WTC11 (cell line): ENCODE measurements at regions not wholly inside any gene's neighbourhood (a gene's known extent, or its start where the extent isn't known, plus 50 kb on each side); places are given as distances from the start of the nearest gene placed in this dataset.
A peak's percentile ranks its signal among the peaks of the same experiment; 100 is the strongest.

Experiments used
- ATAC-seq: fragments of 200-7000 bp; cut with Tn5 transposase; 2 replicates; pipeline ENCODE4 v1.10.0; 2021; ENCODE audit warnings: mild to moderate bottlenecking, moderate library complexity
- CTCF ChIA-PET: fragments of 300-600 bp; sonication (Branson Sonifier 250); formaldehyde crosslinking; loops from one replicate; lab custom pipeline; 2021; ENCODE audit warnings: antibody characterized with exemption; lab: Charles Lee
- POLR2A ChIA-PET: fragments of 350-600 bp; sonication (Branson Sonifier 250); formaldehyde crosslinking; loops from one replicate; lab custom pipeline; 2021; ENCODE audit warnings: antibody characterized with exemption; lab: Charles Lee
- DNase-seq: peaks from one replicate; pipeline ENCODE4 v3.0.0; 2021; ENCODE audit warnings: low spot score
- H3K27ac Mint-ChIP-seq: 2 replicates; pipeline ENCODE4 v1.8.0; 2021; ENCODE audit warnings: mixed read lengths
- H3K27me3 Mint-ChIP-seq: 2 replicates; pipeline ENCODE4 v1.8.0; 2021; ENCODE audit warnings: low read depth, mild to moderate bottlenecking, moderate library complexity, mixed read lengths
- H3K36me3 Mint-ChIP-seq: 2 replicates; pipeline ENCODE4 v1.8.0; 2021; ENCODE audit warnings: mixed read lengths
- H3K4me1 Mint-ChIP-seq: 2 replicates; pipeline ENCODE4 v1.8.0; 2022; ENCODE audit warnings: mixed read lengths
- H3K4me3 Mint-ChIP-seq: 2 replicates; pipeline ENCODE4 v1.8.0; 2021; ENCODE audit warnings: mild to moderate bottlenecking, moderate library complexity, mixed read lengths
- H3K9me3 Mint-ChIP-seq: 2 replicates; pipeline ENCODE4 v1.8.0; 2021; ENCODE audit warnings: mixed read lengths
- ELF4 ChIP-seq: sonication (generic); formaldehyde crosslinking; IDR thresholded peaks from 2 replicates; pipeline ENCODE4 v1.8.1; 2022; ENCODE audit warnings: low read depth, mild to moderate bottlenecking, moderate library complexity, missing genetic modification reagents
- EMX1 ChIP-seq: fragments of 250-450 bp; sonication (Bioruptor Pico); IDR thresholded peaks from 2 replicates; pipeline ENCODE4 v1.8.0; 2021; ENCODE audit warnings: mild to moderate bottlenecking
- ETV6 ChIP-seq: sonication (generic); formaldehyde crosslinking; IDR thresholded peaks from 2 replicates; pipeline ENCODE4 v1.8.1; 2022; ENCODE audit warnings: mild to moderate bottlenecking, missing genetic modification reagents
- GRHL2 ChIP-seq: fragments of 250-450 bp; sonication (Bioruptor Pico); IDR thresholded peaks from 2 replicates; pipeline ENCODE4 v1.8.0; 2022; ENCODE audit warnings: mild to moderate bottlenecking, moderate library complexity; ENCODE audit not compliant: insufficient replicate concordance, severe bottlenecking
- RELA ChIP-seq: sonication (generic); formaldehyde crosslinking; IDR thresholded peaks from 2 replicates; pipeline ENCODE4 v1.8.1; 2022; ENCODE audit warnings: missing genetic modification reagents, mild to moderate bottlenecking, borderline replicate concordance
- ZNF416 ChIP-seq: fragments of 250-450 bp; sonication (Bioruptor Pico); IDR thresholded peaks from 2 replicates; pipeline ENCODE4 v1.9.0; 2021; ENCODE audit warnings: mild to moderate bottlenecking, inconsistent platforms
- TF ChIP-seq, protein P1 (sequence below): fragments of 250-450 bp; sonication (Bioruptor Pico); IDR thresholded peaks from 2 replicates; pipeline ENCODE4 v1.9.0; 2021; ENCODE audit warnings: mild to moderate bottlenecking, borderline replicate concordance
- TF ChIP-seq, protein P2 (sequence below): sonication (generic); formaldehyde crosslinking; IDR thresholded peaks from 2 replicates; pipeline ENCODE4 v1.8.0; 2023; ENCODE audit warnings: missing genetic modification reagents, mild to moderate bottlenecking, borderline replicate concordance
- TF ChIP-seq, protein P3 (sequence below): fragments of 250-450 bp; sonication (Bioruptor Pico); IDR thresholded peaks from 2 replicates; pipeline ENCODE4 v1.8.0; 2021; ENCODE audit warnings: mild to moderate bottlenecking
- TF ChIP-seq, protein P4 (sequence below): sonication (generic); formaldehyde crosslinking; IDR thresholded peaks from 2 replicates; pipeline ENCODE4 v1.8.1; 2023; ENCODE audit warnings: mild to moderate bottlenecking, missing genetic modification reagents
- TF ChIP-seq, protein P5 (sequence below): sonication (generic); formaldehyde crosslinking; IDR thresholded peaks from 2 replicates; pipeline ENCODE4 v1.8.0; 2023; ENCODE audit warnings: missing genetic modification reagents
- TF ChIP-seq, protein P6 (sequence below): sonication (generic); formaldehyde crosslinking; IDR thresholded peaks from 2 replicates; pipeline ENCODE4 v1.8.1; 2023; ENCODE audit warnings: mild to moderate bottlenecking, missing genetic modification reagents

DNA sequence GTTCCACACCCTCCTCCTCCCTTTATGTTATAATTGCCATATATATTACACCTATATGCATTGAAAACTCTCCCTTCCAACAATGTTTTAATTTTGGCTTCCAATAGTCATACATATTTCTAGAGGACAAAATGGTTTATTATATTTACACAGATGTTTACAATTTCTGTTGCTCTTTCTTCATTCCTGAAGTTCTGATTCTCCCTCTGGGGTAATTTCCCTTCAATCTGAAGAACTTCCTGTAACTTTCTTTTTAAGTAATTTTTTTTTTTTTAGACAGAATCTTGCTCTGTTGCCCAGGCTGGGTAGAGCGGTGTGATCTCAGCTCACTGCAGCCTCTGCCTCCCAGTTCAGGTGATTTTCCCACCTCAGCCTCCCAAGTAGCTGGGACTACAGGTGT is 173.0 kb upstream of the MAP1B start (continued):
- TF ChIP-seq, protein P1, sequence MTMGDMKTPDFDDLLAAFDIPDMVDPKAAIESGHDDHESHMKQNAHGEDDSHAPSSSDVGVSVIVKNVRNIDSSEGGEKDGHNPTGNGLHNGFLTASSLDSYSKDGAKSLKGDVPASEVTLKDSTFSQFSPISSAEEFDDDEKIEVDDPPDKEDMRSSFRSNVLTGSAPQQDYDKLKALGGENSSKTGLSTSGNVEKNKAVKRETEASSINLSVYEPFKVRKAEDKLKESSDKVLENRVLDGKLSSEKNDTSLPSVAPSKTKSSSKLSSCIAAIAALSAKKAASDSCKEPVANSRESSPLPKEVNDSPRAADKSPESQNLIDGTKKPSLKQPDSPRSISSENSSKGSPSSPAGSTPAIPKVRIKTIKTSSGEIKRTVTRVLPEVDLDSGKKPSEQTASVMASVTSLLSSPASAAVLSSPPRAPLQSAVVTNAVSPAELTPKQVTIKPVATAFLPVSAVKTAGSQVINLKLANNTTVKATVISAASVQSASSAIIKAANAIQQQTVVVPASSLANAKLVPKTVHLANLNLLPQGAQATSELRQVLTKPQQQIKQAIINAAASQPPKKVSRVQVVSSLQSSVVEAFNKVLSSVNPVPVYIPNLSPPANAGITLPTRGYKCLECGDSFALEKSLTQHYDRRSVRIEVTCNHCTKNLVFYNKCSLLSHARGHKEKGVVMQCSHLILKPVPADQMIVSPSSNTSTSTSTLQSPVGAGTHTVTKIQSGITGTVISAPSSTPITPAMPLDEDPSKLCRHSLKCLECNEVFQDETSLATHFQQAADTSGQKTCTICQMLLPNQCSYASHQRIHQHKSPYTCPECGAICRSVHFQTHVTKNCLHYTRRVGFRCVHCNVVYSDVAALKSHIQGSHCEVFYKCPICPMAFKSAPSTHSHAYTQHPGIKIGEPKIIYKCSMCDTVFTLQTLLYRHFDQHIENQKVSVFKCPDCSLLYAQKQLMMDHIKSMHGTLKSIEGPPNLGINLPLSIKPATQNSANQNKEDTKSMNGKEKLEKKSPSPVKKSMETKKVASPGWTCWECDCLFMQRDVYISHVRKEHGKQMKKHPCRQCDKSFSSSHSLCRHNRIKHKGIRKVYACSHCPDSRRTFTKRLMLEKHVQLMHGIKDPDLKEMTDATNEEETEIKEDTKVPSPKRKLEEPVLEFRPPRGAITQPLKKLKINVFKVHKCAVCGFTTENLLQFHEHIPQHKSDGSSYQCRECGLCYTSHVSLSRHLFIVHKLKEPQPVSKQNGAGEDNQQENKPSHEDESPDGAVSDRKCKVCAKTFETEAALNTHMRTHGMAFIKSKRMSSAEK: no peak
- TF ChIP-seq ELF4 (CRISPR knock-in tag): no peak
- TF ChIP-seq, protein P2, sequence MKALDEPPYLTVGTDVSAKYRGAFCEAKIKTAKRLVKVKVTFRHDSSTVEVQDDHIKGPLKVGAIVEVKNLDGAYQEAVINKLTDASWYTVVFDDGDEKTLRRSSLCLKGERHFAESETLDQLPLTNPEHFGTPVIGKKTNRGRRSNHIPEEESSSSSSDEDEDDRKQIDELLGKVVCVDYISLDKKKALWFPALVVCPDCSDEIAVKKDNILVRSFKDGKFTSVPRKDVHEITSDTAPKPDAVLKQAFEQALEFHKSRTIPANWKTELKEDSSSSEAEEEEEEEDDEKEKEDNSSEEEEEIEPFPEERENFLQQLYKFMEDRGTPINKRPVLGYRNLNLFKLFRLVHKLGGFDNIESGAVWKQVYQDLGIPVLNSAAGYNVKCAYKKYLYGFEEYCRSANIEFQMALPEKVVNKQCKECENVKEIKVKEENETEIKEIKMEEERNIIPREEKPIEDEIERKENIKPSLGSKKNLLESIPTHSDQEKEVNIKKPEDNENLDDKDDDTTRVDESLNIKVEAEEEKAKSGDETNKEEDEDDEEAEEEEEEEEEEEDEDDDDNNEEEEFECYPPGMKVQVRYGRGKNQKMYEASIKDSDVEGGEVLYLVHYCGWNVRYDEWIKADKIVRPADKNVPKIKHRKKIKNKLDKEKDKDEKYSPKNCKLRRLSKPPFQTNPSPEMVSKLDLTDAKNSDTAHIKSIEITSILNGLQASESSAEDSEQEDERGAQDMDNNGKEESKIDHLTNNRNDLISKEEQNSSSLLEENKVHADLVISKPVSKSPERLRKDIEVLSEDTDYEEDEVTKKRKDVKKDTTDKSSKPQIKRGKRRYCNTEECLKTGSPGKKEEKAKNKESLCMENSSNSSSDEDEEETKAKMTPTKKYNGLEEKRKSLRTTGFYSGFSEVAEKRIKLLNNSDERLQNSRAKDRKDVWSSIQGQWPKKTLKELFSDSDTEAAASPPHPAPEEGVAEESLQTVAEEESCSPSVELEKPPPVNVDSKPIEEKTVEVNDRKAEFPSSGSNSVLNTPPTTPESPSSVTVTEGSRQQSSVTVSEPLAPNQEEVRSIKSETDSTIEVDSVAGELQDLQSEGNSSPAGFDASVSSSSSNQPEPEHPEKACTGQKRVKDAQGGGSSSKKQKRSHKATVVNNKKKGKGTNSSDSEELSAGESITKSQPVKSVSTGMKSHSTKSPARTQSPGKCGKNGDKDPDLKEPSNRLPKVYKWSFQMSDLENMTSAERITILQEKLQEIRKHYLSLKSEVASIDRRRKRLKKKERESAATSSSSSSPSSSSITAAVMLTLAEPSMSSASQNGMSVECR (CRISPR knock-in tag): no peak
- TF ChIP-seq, protein P3, sequence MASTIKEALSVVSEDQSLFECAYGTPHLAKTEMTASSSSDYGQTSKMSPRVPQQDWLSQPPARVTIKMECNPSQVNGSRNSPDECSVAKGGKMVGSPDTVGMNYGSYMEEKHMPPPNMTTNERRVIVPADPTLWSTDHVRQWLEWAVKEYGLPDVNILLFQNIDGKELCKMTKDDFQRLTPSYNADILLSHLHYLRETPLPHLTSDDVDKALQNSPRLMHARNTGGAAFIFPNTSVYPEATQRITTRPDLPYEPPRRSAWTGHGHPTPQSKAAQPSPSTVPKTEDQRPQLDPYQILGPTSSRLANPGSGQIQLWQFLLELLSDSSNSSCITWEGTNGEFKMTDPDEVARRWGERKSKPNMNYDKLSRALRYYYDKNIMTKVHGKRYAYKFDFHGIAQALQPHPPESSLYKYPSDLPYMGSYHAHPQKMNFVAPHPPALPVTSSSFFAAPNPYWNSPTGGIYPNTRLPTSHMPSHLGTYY: no peak
- TF ChIP-seq EMX1 (CRISPR knock-in tag): no peak
- no peak for TF ChIP-seq ETV6

DNA sequence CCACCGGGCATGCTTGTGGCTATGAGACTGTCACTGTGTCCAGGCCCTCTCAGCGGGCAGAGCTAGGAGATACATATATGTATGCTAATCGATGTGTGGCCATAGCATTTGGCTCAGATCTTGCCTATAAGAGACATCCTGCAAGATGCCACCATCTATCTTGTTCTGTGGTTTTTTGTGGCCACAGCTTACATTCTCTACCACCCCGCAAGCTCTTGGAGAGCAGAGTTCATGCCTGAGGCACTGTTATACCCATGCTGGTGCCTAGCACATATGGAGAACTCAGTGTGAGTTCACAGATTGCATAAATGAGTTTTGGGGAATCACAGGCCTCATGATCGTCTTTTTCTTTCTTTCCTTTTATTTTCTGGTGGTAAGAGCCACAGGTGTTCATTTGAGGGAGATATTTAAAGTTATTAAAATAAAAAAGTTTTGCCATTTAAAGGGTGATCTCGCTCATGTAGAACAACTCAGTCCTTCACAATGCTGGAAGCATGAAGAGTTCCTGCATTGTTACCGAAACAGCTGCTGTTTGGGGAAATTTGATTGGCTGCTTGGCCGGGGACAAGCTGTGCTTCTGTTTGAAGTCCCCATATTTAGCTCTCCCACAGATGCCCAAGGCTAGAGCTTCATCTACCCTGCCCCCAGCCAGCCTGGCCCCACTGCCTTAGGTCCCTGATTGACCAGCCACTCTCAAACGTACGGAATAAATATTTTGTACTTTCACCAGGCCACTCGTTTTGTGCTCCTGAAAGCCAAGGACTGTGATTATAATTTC is 169.2 kb upstream of the MAP1B start:
- CTCF ChIA-PET: interaction anchor here (0.8 to 1.1 kb wide), 3 partner anchors 19 to 102 kb away, joined by 3 to 4 read pairs (median 3); no protein-coding TSS in a partner anchor
- H3K27me3 Mint-ChIP-seq: no peaks in the 10 kb centered on the region
- H3K9me3 Mint-ChIP-seq: no peaks in the 10 kb centered on the region
- DNase-seq (no peak), ATAC-seq (no peak)
- peaks cover 34% of the 10 kb centered on the region for H3K4me1 Mint-ChIP-seq
- POLR2A ChIA-PET: no interaction called here
- no peak overlapping the region for H3K27ac Mint-ChIP-seq
- H3K4me3 Mint-ChIP-seq: no peak overlapping the region
- H3K36me3 Mint-ChIP-seq: no peaks in the 10 kb centered on the region
- TF ChIP-seq, protein P4, sequence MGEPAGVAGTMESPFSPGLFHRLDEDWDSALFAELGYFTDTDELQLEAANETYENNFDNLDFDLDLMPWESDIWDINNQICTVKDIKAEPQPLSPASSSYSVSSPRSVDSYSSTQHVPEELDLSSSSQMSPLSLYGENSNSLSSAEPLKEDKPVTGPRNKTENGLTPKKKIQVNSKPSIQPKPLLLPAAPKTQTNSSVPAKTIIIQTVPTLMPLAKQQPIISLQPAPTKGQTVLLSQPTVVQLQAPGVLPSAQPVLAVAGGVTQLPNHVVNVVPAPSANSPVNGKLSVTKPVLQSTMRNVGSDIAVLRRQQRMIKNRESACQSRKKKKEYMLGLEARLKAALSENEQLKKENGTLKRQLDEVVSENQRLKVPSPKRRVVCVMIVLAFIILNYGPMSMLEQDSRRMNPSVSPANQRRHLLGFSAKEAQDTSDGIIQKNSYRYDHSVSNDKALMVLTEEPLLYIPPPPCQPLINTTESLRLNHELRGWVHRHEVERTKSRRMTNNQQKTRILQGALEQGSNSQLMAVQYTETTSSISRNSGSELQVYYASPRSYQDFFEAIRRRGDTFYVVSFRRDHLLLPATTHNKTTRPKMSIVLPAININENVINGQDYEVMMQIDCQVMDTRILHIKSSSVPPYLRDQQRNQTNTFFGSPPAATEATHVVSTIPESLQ (CRISPR knock-in tag): no peak
- TF ChIP-seq EMX1 (CRISPR knock-in tag): no peak
- TF ChIP-seq, protein P5, sequence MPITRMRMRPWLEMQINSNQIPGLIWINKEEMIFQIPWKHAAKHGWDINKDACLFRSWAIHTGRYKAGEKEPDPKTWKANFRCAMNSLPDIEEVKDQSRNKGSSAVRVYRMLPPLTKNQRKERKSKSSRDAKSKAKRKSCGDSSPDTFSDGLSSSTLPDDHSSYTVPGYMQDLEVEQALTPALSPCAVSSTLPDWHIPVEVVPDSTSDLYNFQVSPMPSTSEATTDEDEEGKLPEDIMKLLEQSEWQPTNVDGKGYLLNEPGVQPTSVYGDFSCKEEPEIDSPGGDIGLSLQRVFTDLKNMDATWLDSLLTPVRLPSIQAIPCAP (CRISPR knock-in tag): no peak

DNA sequence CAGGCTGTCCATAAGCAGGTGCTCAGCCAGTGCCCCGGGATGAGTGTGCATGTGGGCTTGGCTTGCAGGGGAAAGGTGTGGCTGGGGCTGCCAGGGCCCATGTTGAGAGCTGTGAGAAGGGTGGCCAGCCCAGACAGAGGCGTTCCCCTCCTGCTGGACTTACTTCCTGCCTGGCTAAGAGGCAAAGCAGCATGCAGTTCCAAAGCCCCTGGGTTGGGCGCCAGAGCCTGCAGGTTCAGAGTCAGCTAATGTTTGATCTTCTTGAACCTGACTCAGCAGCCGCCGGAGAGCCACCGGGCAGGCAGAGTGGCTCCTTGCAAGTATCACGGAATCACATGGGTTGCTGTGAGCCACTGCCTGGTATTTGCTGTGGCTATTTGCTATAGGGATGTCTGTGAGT is 168.4 kb upstream of the MAP1B start:
- no peaks in the 10 kb centered on the region for H3K9me3 Mint-ChIP-seq
- H3K4me3 Mint-ChIP-seq: no peak overlapping the region
- peak overlapping the region; percentile 2; the same call in 1 of the 2 replicates for H3K27ac Mint-ChIP-seq
- ATAC-seq: peak; percentile 79
- no peaks in the 10 kb centered on the region for H3K36me3 Mint-ChIP-seq
- H3K27me3 Mint-ChIP-seq: no peaks in the 10 kb centered on the region
- CTCF ChIA-PET: interaction anchor here (0.8 to 1.1 kb wide), 3 partner anchors 18 to 102 kb away, joined by 3 to 4 read pairs (median 3); no protein-coding TSS in a partner anchor
- peaks cover 42% of the 10 kb centered on the region for H3K4me1 Mint-ChIP-seq
- POLR2A ChIA-PET: no interaction called here
- peak; percentile 28 for DNase-seq
- TF ChIP-seq, protein P1: no peak
- TF ChIP-seq ZNF416 (CRISPR knock-in tag): no peak
- TF ChIP-seq, protein P6, sequence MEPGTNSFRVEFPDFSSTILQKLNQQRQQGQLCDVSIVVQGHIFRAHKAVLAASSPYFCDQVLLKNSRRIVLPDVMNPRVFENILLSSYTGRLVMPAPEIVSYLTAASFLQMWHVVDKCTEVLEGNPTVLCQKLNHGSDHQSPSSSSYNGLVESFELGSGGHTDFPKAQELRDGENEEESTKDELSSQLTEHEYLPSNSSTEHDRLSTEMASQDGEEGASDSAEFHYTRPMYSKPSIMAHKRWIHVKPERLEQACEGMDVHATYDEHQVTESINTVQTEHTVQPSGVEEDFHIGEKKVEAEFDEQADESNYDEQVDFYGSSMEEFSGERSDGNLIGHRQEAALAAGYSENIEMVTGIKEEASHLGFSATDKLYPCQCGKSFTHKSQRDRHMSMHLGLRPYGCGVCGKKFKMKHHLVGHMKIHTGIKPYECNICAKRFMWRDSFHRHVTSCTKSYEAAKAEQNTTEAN (CRISPR knock-in tag): no peak
- TF ChIP-seq GRHL2 (CRISPR knock-in tag): no peak
- TF ChIP-seq RELA: no peak
